HEK293 (cell line): ENCODE measurements at regions not wholly inside any gene's neighbourhood (a gene's known extent, or its start where the extent isn't known, plus 50 kb on each side); places are given as distances from the start of the nearest gene placed in this dataset.

Experiments
- CTCF ChIP-seq: fragments of 450-650 bp; formaldehyde crosslinking; IDR thresholded peaks from 2 replicates; pipeline ENCODE4 v1.5.1; 2016; ENCODE audit warnings: missing biosample characterization, missing genetic modification characterization
- PRDM10 ChIP-seq: fragments of 450-650 bp; formaldehyde crosslinking; IDR thresholded peaks from 2 replicates; pipeline ENCODE4 v1.5.1; 2016; ENCODE audit warnings: missing biosample characterization, missing genetic modification characterization
- ZSCAN4 ChIP-seq: fragments of 450-650 bp; formaldehyde crosslinking; IDR thresholded peaks from 2 replicates; pipeline ENCODE4 v1.5.1; 2017; ENCODE audit warnings: missing biosample characterization, missing genetic modification characterization

GRCh38 chr7:96605045-96605716 lies 104.5 kb downstream of the SEM1 start:
- no peak for TF ChIP-seq CTCF (tag by site-specific recombination)
- TF ChIP-seq PRDM10 (tag by site-specific recombination), result no peak
- no peak for TF ChIP-seq ZSCAN4
